Retinal pigment epithelial cell (primary cell): ENCODE measurements at regions not wholly inside any gene's neighbourhood (a gene's known extent, or its start where the extent isn't known, plus 50 kb on each side); places are given as distances from the start of the nearest gene placed in this dataset.

Source experiments
- DNase-seq: peaks from one replicate; pipeline ENCODE4 v3.0.0-alpha.2; 2010; ENCODE audit warnings: low read depth
- H3K4me3 ChIP-seq: 2 replicates; pipeline ENCODE4 v1.5.1; 2011; ENCODE audit warnings: mild to moderate bottlenecking, low read length, control low read depth, moderate library complexity
- TF ChIP-seq, protein P1 (sequence below): conservative IDR thresholded peaks from 2 replicates; pipeline ENCODE4 v1.5.1; 2011; ENCODE audit warnings: low read depth, low read length, control low read depth, inconsistent platforms

DNA sequence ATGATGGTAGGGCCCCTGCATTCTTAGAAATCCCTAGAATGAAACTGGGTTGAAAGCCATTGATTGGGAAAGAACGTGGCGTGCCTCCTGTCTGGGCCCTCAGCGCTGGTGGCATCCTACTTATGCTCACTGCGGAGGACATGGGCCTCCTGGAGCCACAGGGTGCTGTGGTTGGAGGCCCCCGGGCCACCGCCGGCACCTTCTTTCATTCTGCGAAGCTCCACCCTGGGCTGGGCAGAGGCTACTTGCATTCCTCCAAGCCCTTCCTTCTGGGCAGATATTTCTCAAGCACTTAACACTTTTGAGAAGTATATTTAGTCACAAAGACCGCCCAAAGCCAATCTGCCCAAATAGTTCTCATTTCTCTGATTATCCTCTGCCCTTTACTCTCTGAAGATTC lies 311.9 kb downstream of the MYCN start:
- TF ChIP-seq, protein P1, sequence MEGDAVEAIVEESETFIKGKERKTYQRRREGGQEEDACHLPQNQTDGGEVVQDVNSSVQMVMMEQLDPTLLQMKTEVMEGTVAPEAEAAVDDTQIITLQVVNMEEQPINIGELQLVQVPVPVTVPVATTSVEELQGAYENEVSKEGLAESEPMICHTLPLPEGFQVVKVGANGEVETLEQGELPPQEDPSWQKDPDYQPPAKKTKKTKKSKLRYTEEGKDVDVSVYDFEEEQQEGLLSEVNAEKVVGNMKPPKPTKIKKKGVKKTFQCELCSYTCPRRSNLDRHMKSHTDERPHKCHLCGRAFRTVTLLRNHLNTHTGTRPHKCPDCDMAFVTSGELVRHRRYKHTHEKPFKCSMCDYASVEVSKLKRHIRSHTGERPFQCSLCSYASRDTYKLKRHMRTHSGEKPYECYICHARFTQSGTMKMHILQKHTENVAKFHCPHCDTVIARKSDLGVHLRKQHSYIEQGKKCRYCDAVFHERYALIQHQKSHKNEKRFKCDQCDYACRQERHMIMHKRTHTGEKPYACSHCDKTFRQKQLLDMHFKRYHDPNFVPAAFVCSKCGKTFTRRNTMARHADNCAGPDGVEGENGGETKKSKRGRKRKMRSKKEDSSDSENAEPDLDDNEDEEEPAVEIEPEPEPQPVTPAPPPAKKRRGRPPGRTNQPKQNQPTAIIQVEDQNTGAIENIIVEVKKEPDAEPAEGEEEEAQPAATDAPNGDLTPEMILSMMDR = no peak
- DNase-seq = no peak
- H3K4me3 ChIP-seq = no peak overlapping the region

DNA sequence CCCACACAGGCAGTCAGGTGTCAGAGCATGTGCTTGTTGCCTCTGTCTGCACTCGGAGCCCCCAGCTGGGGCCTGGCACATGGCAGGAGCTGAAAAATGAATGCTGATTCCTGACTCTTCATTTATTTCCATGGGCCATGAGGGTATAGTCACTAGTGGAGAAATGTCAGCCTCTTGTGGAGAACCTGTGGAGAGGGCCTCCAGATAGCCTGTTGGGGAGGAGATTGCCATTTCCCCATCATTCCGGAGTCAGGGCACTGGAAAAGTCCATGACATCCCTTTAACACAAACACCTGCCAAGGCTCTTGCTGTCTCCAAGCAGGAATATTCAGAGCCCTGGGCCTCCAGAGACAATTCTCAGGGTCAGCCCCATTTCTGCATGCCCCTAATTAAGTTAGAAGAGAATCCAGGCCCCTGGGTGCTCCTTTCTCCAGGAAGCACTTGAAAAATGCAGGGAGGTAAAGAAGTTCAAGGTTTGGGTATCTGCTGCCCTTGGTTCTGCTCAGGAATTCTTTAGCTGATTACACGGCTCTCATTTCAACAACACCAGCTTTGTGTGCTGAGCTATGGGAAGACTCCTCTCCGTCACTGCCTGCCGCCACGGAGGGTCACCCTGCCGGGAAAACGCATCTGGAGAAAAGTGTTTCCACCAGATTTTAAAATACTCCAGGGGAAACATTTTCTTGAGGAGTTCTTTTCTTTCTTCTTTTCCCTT lies 311.3 kb downstream of the MYCN start:
- H3K4me3 ChIP-seq = no peak overlapping the region
- no peak for DNase-seq
- TF ChIP-seq, protein P1 = no peak

DNA sequence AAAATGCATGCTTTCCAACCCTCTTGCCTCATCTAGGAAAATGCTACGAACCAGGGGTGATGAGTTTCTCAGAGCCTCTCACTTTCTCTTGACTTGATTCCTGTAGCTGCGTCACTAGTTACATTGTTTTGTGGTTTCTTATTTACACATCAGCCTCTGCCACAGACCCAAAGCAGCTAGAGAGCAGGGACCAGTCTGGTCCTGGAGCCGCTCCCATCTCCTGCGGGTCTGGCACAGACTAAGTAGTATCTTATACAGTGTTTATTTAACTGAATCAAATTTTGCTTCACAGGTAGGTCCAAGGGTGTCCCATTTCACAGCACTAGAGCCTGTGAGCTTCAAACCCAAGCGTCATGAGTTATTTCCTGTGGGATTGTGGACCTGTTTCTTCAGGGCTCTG lies 310.5 kb downstream of the MYCN start:
- DNase-seq = no peak
- H3K4me3 ChIP-seq = no peak overlapping the region
- TF ChIP-seq, protein P1 = no peak

DNA sequence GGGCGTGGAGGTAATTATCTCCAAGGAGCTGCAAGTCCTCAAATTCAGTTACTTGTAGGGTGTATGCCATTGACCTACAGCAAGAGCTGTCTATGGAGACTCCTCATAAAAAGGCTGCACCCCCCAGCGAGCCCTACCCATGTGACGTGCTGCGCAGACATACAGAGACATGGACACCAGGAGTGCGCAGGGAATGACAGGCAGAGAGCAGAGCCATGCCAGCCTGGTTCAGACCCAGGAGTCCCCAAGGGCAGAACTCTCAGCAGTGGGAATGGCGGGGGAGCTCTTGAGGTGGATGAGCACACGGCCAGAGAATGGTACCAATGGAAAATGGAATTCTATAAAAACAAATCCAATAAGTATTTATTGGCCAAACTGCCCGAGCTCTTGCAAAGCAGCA lies 310.1 kb downstream of the MYCN start:
- no peak overlapping the region for H3K4me3 ChIP-seq
- DNase-seq = no peak
- TF ChIP-seq, protein P1 = no peak

DNA sequence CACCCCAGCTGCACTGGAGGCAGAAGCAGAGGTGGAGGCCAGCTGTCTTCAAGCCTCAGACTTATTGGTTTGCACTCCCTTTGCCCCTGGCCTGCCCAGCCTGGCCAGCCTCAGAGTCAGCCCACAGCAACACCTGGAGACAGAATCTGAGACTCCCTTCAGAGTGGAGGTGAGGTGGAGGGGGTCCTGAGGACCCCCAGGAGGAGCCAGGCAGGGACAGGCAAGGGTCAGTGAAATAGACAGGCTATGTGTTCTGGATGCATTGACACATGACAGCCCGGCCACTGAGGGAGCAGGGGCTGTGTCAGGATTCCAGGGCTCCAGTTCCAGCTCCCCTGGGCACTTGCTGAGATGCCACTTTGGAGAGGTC lies 309.7 kb downstream of the MYCN start:
- DNase-seq = no peak
- TF ChIP-seq, protein P1 = no peak
- no peak overlapping the region for H3K4me3 ChIP-seq

DNA sequence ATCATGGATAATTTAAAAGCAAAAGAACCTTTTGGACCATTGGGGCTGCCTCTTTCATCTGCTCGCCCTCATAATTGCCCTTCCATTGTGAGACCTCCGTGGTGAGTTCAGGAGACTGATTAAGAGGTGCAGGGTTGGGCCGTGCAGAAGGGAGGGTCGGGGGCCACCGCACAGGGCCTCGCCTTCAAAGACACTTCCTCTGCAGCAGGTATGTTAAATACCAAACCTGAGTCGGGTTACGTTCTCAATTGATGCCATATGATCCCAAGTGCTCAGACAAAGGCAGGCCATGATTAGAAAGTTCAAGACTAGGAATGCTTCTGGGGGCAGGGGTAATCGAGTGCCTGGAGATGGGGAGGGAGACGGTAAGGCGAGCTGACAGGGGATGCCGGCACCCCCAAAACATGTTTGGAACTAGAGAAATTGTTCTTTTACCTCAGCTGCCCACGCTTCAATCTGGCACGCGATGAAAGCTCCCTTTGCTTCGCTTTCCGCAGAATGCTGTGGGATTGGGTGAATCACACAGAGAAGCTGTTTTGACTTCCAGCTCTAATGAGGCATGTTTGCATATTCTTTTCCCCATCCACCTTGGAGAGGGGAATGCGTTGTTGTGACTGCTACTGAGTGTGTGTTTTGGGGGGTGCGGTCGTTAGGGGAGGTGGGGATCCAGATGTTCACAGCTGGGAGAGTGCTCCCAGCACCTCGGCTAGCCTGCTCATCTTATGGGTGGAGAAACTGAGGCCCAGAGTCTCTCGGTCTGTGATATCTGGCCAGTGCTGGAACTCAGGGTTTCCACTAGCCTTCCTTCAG lies 309.1 kb downstream of the MYCN start:
- DNase-seq = no peak
- TF ChIP-seq, protein P1 = no peak
- H3K4me3 ChIP-seq = no peak overlapping the region

DNA sequence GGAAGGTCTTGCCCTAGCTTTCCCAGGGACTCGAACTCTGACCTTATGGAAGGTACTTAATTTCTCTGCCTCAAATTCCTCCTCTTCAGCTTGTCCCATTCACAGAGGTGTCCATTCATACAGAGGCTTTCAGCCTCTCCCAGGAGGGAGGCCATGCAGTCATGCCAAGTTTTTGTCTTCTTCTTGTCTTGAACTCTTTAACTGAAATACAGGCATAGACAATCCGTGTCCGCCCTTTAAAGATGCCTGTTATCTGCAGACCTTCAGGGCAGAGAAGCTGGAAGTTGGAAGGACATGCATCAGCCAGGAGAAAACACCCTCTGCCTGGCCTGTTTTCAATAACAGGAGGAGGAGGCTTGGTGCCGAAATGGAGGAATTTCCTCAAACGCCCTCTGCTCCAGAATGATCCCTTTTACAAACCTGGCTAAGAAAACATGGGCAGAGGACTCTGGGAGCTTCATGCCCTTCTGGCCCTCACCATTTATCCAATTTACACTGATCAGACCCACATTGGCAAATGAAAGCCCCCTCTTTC lies 308.3 kb downstream of the MYCN start:
- TF ChIP-seq, protein P1 = no peak
- H3K4me3 ChIP-seq = no peak overlapping the region
- DNase-seq = no peak
